ENCODE measurements at regions not wholly inside any gene's neighbourhood (a gene's known extent, or its start where the extent isn't known, plus 50 kb on each side); places are given as distances from the start of the nearest gene placed in this dataset.
"Not testable (repeated sequence)": the region's sequence is repeated elsewhere in the genome, so short reads cannot be mapped to it uniquely, and the experiment has no call there.

DNA sequence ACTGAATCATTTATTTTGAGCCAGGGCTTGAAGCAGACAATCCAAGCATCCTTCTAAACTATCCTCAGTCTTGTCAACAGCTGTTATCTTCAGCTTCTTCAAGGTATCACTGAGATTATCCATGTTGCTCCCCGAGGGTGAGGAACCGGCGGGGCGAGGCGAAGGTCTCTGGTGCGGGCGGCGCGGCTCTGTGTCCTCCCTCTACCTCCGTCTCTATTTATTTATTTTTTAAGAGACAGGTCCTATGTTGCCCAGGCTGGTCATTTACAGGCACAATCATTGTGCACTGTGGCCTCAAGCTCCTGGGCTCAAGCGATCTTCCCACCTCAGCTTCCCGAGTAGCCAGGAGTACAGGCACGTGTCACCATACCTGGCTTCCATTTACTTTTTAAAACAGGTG is 130.0 kb downstream of the SRGAP2 start:
- TF ChIP-seq SIN3A (conservative IDR thresholded peaks at IDR 0.05 in 1 of 2, IDR thresholded peaks at IDR 0.05 in 1 of 2; ENCODE audit: low read depth in 1 of 2, low read length in 2 of 2); USF2 (IDR thresholded peaks at IDR 0.05; ENCODE audit: low read length); POLR2AphosphoS5 (IDR thresholded peaks at IDR 0.05; ENCODE audit: low read depth, low read length); BRCA1 (IDR thresholded peaks at IDR 0.05; ENCODE audit: low read depth, low read length); POLR2A (IDR thresholded peaks at IDR 0.05; ENCODE audit: control extremely low read depth in 1 of 2, low read depth in 2 of 2, low read length in 2 of 2); TAF1 (IDR thresholded peaks at IDR 0.05; ENCODE audit: low read depth, low read length); ASH2L (IDR thresholded peaks at IDR 0.05; ENCODE audit: low read length); HDAC2 (IDR thresholded peaks at IDR 0.05; ENCODE audit: borderline replicate concordance in 1 of 2, low read depth in 2 of 2, low read length in 2 of 2); EGR1 (IDR thresholded peaks at IDR 0.05; ENCODE audit: borderline replicate concordance, low read depth, low read length): not testable (repeated sequence)
- TF ChIP-seq, protein P1, sequence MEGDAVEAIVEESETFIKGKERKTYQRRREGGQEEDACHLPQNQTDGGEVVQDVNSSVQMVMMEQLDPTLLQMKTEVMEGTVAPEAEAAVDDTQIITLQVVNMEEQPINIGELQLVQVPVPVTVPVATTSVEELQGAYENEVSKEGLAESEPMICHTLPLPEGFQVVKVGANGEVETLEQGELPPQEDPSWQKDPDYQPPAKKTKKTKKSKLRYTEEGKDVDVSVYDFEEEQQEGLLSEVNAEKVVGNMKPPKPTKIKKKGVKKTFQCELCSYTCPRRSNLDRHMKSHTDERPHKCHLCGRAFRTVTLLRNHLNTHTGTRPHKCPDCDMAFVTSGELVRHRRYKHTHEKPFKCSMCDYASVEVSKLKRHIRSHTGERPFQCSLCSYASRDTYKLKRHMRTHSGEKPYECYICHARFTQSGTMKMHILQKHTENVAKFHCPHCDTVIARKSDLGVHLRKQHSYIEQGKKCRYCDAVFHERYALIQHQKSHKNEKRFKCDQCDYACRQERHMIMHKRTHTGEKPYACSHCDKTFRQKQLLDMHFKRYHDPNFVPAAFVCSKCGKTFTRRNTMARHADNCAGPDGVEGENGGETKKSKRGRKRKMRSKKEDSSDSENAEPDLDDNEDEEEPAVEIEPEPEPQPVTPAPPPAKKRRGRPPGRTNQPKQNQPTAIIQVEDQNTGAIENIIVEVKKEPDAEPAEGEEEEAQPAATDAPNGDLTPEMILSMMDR (IDR thresholded peaks at IDR 0.05; ENCODE audit: control extremely low read depth in 1 of 3, insufficient read depth in 1 of 3, low read depth in 1 of 3, low read length in 3 of 3): not testable (repeated sequence)

Measured in H1 (cell line).